NCI-H1417 treated with DMSO at 0.1 percent for 48 hours (cell line): ENCODE measurements at regions not wholly inside any gene's neighbourhood (a gene's known extent, or its start where the extent isn't known, plus 50 kb on each side); places are given as distances from the start of the nearest gene placed in this dataset.

Experiments
- DNase-seq: peaks from one replicate; lab custom pipeline; 2025; lab: John Stamatoyannopoulos, UW

DNA sequence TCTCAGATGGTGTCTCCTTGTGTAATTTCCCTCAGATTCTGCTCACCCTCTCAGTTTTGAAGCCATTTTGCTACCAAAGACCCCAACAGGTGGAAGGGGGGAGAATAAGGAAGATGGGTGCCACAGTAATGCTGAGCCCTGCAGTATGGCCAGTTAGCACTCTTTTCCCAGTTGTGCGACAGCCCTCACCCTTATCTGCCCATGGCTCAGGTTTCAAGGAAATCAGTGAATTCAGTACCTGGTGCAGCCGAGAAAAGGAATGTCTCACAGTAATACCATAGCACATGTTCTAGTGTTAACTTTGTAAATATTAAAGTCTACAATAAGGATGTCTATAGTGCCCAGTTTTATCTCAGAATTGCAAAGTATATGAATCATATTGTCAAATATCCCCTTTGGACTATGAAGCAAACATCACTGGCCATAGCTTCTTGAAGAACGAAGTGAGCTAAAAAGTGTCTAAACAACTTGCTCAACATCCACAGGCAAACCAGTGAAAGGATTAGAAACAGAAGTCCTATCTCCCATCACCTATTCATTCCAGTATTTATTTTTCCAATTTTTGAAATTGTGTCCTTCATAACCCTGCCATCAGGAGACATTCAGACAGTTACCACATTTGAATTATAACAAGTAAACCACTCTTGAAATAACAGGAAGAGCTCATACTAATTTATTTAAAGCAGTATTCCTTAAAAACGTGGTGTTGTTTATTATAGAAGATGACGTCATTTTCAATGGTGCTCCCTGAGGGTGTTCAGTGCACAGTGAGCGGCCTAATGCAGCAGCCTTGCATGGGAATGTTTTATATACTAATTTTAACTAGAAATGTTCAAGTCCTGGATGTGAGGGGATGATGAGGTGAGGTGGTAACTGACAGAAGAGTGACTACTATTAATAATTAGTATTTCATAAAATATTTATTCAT lies 366.2 kb downstream of the TFAP2A start:
- DNase-seq = no peak

DNA sequence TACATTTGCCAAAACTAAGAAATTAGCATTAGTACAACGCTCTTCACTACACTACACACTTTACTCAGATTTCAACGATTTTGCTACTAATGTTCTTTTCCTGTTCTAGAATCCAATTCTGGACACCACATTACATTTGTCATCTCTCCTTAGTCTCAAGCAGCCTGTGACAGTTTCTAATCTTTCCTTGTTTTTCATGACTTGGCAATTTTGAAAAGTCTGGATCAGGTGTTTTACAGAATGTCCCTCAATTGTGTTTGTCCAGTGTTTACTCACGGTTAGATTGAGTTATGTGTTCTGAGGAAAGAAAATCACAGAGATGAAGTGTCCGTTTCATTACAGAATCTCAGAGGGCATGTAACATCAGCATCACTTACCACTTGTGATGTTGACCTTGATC lies 372.6 kb downstream of the TFAP2A start:
- no peak for DNase-seq

DNA sequence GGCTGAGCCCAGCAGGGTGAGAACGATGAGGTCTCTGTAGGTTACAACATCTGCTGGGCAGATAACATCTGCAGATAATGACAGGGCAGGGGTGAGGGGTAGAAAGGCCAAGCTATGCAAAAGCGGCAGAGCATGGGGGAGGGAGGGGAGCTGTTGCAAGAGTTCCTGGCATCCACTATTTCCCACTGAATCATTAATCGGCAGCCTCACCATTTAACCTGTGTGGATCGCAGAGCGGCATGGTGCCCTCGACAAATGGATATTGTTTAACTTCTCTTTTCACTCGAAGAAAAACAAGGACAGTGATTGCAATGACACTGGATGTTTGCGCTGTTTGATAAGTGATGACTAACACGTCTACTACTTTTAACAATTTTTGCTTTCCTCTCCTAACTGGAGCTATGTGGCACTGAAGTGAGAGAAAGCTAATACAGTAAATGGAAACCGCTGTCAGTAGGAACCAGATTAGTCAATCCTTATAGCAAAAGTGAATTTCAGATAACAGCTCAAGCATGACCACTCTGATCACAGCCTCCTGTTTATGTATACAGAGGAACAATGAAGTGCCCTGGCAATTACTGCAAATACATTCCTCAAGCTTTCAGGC lies 381.5 kb downstream of the TFAP2A start:
- no peak for DNase-seq

DNA sequence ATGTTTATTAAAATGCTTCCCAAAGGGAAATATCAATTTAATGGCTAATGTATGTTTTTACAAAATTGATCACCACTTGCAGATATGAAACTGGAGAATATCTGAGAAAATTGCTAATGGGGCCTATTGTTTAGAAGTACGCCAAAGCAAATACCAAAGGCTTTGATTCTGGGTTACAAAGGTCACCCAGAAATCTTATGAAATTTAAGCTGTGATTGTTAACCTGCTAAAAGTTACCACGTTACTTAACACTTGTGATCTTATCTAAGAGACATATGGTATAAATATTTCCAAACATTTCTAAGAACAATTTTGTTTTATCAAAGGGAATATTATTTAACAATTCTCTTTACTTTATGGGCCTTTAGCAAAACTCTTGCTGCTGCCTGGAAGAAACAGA lies 383.3 kb downstream of the TFAP2A start:
- no peak for DNase-seq

DNA sequence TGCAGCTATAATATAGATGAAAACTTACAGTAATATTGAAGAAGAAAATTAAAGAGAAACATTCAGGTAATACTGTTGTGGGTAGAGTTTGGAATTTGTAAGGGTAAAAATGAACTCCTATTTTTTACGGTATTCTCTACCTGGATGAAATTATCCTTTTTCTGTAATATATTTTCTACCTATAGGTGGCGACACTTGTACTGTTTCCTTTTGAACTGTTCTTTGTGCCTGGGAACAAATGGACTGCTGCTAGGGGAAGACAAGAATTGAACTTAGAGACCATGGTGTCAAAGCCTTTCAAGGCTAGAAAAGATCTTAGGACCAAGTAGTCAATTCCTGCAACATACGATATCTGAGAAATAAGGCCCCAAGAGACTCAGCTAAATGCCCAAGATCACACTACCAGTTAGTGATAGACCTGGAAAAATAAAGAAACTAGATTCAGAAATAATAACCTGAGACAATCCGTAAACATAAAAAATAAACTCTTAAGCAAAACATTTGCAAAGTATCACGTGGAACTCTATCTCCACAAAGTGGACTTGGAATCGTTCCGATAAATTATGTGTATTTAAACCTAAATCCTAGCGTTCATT lies 383.8 kb downstream of the TFAP2A start:
- DNase-seq = no peak

DNA sequence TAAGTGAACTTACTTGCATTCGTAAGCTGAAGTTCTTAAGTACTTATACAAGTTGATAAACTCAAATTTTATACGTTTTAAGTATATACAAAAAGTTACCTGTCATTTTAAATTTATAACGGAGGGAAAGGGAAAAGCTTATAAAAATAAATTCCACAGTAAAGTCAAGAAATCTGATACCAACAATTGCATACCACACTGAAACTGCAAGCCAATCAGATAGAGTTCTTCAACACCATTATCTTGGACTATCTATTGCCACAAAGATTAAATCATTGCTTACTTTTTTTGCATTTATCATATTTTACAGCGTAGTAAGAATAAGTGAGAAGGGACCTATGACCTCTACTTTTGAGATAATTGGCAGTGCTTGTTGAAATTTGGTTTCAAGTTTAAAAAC lies 386.7 kb downstream of the TFAP2A start:
- no peak for DNase-seq

DNA sequence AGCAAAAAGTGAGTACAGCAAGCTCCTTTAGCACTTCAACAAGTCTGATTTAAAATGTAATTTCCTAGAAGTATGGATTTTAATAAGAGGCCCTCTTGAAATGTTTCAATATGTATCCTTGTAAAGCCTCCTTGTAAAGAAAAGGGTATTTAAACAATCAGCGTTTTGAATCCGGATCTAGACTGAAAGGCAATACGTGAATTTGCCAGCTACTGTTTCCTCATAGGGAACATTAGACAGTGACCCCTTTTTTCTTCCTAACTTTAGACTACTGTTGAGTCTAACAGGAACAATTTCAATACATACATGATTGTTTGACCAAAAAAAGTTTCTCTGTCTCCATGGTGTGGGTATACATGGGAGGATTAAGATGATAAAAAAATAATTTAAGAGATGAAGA lies 395.0 kb downstream of the TFAP2A start:
- no peak for DNase-seq

DNA sequence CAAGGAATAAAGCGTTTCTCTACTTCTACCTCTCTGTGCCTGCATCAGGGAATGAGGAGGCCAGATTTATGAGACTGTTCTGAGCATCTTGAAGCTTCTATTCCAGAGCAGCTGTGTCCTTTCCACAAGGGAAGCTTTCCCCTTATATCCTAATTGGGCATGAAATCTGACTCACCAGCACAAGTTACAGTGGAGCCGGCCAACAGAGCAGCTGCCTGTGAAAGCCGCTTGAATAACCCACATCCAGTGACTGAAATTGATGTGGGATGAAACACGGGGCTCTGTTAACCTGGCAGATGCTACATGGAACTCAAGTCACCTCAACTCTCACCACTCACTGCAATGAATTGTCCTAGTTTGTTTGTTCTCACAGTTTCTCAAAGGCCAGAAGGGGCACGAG lies 400.3 kb downstream of the TFAP2A start:
- no peak for DNase-seq

DNA sequence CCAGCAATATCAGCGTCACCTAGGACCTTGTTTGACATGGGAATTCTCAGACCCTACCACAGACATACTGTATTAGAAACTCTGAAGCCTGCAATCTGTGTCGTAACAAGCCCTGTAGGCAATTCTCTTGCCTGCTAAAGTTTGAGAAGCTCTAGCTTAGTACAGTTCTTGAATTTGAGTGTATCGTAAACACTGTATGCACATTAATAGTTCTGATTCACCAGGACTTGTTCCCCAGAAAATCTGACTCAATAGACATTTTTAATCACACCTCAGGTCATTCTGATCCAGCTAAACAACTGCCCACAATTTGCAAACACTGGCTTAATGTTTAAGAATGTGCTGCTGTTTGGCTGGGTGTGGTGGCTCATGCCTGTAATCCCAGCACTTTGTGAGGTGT lies 414.3 kb downstream of the TFAP2A start:
- DNase-seq = no peak

DNA sequence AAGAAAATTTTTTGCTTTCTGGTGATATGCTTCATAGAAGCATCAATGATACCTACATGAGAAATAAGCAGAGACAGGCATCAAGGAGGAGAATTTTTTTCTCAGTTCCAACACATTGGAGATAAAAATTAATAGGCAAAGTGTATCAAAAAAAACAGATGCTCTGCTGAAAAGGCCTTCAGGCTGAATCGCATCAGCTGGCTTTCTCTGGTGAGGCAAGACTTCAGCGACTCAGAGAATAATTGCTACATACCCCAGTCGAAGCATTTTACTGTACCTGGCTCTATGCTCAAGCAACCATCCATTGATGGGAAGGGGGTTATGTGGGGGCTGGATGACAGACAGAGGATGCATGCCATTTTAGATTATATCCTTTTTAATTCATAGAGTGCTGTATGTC lies 415.1 kb downstream of the TFAP2A start:
- DNase-seq = no peak

DNA sequence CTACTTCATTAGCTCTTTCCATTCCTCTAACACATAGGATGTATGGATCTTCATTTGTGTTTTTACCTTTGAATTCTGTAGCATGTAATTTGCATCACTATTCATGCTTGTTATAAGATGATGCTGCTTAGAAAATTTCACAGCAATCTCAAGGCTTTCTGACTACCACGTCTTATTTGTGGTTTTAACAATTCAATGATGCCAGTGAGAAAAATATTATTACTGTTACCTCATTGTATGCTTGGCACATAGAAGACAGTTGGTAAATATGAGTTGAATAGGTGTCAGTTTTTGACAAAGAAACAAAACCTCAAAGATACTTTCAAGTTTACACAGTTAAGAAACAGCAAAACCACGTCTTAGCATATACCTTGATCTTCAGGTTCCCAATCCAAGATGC lies 428.6 kb downstream of the TFAP2A start:
- no peak for DNase-seq

DNA sequence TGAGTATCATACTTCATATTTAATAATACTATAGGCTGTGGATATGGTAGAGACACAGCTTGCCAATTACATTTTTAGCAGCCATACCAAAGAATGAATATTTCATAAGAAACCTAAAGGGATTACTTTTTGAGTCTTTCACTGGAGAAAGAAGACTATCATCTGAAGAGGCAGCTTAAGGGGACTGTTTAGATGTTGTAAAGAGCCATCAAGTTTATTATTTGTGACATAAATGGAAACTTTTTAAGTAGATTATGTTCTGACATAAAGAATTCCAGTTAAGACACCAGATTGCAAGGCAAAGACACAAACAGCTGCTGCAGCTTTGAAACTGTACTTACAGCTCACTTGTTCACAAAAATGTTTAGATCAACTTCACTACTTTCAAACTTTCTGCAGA lies 429.4 kb downstream of the TFAP2A start:
- DNase-seq = no peak

DNA sequence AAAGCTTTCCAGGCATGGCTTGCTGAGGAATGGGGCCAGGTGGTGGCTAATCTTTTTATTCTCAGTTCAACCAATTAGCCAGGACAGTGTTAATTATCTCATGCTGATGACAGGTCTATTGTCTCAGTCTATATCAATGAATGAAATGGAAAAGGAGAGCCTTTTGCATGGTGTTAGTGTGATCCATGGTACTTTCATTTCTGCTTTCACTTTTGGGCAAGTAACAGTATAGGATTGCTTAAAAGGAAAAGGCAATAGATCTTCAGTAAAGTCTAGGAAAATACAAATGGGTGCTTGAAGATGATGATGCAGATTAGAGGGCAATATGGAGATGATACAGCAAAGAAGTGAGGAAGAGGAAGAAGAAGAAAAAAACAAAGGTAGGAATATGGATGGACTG lies 430.3 kb downstream of the TFAP2A start:
- DNase-seq = no peak

DNA sequence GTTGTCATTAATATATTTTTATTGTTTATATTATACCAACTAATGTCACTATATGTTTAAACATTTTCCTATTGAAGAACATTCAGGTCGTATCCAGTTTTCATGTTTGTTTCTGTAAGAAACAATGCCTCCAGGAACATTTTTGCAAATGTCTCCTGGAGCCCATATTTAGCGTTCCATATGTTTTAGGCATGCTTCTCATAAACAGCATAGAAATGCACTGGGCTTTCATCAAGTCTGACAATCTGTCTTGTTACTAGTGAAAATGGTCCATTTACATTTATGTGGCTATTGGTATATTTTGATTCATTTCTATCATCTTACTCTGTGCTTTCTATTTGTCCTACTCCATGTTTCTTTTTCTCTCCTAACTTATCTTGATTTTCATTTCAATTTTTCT lies 431.7 kb downstream of the TFAP2A start:
- no peak for DNase-seq

DNA sequence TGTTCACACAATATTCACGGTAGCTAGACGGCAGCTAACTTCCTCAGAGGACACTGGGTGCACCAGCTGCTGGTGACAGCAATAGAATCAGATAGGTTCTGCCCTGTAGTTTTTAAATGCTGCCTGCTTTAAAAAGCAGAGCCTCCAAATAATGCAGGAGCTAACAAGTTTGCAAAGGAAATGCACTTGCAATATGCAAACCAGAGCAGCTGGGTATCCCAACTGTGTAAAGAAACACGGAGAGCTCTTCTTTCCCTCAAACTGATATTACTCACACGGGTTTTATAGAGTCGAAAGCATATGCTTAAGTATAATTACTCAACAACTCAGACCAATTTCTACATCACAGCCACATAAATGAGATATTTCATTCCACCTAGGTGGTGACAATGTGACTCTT lies 432.7 kb downstream of the TFAP2A start:
- DNase-seq = no peak

DNA sequence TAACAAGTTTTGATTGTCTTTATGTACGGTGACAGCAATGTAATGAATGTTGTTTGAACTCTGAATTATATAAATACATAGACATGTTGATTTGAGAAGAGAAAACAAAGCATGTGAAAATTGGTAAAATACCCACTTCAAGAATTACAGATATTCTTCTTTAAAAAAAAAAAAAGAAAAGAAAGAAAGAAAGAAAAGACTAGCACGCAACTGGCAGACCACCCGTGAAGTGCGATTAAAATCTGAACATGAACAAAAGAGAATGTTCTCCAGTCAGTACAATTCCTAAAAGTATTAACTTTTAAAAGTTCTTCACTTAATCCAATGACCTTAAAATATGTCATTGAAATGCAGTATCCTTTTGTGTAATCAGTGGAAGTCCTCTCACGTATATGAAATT lies 434.9 kb downstream of the TFAP2A start:
- no peak for DNase-seq

DNA sequence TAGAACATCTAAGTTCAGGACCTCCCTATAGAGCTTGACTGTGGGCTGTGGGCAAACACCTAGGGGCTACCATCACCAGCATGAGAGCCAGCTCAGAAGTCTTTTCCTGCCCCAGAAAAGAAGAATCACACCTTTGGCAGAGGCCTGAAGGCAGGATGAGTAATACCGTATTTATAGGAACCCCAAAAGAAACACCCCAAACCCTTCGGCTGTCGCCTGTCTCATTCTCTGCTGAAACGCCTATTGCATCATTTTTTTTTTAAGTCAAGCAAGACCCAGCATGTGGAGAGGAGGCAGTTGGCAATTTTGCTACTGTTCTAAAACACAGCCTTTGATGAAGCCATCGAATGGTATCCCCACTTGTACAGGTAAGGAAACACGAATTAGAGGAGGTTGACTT lies 436.4 kb downstream of the TFAP2A start:
- no peak for DNase-seq

DNA sequence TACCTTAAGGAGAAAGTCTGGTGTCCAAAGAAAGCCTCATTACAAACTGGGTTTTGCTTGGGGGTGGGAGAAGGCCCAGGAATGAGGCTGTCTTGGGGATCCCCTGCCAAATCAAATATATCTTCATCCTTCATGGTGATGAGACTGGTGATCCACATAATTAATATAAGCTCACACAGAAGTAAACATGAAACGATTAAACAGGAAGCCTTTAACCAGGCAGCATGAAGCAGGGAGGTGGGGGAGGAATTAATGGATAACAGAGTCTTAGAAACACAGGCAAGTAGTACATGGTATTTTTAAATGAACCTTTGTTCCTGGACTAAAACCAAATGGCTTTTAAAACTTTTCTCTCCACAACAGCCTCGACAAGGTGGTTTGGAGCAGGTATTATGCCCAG lies 437.5 kb downstream of the TFAP2A start:
- no peak for DNase-seq

DNA sequence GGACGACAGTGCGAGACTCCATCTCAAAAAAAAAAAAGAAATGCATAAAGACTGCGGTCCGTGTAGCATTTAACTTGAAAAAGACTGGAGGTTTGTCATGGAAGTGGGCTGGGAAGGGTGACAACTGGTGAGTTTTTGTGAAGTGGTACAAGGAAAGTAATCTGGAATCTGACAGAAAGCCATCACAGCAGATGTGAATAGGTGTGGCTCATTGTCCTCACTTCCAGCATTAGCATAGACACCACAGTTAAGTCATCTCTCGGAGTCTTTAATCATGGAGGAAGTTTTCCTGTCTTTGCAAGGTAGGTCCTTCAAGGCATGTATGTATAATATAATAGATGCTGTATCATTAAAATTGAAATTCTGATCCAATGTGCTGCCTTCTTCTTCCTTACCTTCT lies 453.2 kb downstream of the TFAP2A start:
- DNase-seq = no peak

DNA sequence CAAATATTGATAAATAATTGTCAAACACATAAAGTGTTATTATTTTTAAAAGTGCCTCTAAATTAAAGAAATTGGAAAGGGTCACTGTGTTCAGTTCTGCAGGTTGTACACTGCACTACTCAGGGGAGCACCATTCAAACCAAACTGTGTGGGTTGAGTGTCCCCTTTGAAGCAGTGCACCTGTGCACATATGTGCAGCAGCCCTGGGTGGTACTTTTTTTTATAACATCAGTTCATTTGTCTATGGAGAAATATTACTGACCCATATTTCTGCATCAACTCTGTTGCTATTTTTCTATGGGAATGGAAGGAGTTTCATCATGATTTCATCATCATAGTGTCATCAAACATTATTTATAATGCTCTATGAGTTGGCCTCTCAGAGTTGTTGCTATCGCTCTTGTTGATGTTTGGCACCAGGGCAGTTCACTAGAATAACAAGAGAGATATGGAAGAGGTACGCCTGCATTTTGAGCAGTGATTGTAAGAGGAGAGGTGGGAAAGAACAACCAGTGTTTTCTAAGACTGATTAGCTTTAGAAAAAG lies 457.6 kb downstream of the TFAP2A start:
- DNase-seq = no peak

DNA sequence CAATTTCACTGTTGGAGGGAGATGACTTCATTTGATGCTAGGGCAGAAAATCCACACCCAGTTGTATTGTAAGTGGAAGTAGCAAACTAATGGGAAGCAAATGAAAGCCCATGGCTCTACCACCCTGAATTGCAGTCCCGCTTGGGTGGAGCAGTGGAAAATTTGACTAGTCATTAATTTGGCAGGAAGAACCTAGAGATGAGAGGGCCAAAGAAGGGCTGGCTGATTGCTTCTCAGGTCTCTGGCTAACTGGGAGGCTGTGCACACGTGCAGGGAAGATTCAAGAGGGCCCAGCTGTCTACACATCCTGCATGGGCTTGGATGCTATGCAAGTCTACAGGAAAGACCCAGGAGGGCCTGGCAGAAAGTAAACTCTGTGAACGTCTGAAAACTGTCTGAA lies 466.2 kb downstream of the TFAP2A start:
- DNase-seq = no peak

DNA sequence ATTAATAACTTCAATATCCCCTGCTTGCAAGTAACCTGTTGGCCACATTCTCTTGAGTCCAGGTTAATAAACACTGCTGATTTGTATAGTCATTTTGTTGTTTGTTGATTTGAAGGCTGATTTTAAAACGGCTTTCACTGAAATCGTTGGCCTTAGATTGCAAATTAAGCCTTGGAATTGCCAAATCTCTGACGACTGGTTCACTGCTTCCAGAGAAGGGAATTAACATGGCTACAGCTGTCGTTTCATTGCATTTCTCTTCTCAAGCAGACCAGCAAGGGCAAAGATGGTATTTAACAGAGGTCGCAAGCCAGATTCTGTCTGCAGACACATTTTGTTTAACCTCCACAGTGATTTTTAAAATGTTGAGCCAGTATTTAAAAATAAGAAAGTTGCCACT lies 470.9 kb downstream of the TFAP2A start:
- no peak for DNase-seq

DNA sequence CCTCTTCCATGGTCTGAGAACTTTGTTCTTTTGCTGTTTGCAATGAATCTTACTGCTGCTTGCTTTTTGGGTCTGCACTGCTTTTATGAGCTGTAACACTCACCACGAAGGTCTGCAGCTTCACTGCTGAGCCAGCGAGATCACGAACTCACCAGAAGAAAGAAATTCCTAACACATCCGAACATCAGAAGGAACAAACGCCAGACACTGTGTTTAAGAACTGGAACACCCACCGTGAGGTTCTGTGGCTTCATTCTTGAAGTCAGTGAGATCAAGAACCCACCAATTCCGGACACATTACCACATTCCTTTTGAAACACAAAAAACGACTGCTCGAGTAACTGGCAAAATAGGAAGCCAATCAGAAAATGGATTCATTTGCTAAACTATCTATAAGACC lies 471.8 kb downstream of the TFAP2A start:
- no peak for DNase-seq
